Loucy (cell line): ENCODE measurements at regions not wholly inside any gene's neighbourhood (a gene's known extent, or its start where the extent isn't known, plus 50 kb on each side); places are given as distances from the start of the nearest gene placed in this dataset.

Source experiments
- H2AFZ ChIP-seq: fragments of 200-600 bp; sonication (generic); 2 replicates; pipeline ENCODE4 v1.6.0; 2016; ENCODE audit warnings: antibody characterized with exemption, mild to moderate bottlenecking, low read length, moderate library complexity
- H3F3A ChIP-seq: fragments of 200-600 bp; 2 replicates; pipeline ENCODE4 v1.6.0; 2016; ENCODE audit warnings: antibody characterized with exemption, low read depth, mild to moderate bottlenecking
- H3K27me3 ChIP-seq: fragments of 200-600 bp; sonication (generic); 2 replicates; pipeline ENCODE4 v1.6.1; 2014; ENCODE audit warnings: low read length, mild to moderate bottlenecking; ENCODE audit not compliant: insufficient read depth, poor library complexity, severe bottlenecking
- H3K36me3 ChIP-seq: fragments of 200-600 bp; sonication (generic); 2 replicates; pipeline ENCODE4 v1.6.1; 2016; ENCODE audit warnings: low read length; ENCODE audit not compliant: insufficient read depth
- H3K4me1 ChIP-seq: fragments of 200-600 bp; sonication (generic); 2 replicates; pipeline ENCODE4 v1.5.1; 2014; ENCODE audit warnings: low read length, mild to moderate bottlenecking; ENCODE audit not compliant: insufficient read depth, poor library complexity, severe bottlenecking
- H3K4me2 ChIP-seq: fragments of 200-600 bp; sonication (generic); 2 replicates; pipeline ENCODE4 v1.6.0; 2014; ENCODE audit warnings: antibody characterized with exemption, low read length, low read depth, mild to moderate bottlenecking; ENCODE audit not compliant: poor library complexity, severe bottlenecking
- H3K4me3 ChIP-seq: fragments of 200-600 bp; sonication (generic); 2 replicates; pipeline ENCODE4 v1.5.1; 2014; ENCODE audit warnings: low read length, mild to moderate bottlenecking, mixed read lengths; ENCODE audit not compliant: poor library complexity, severe bottlenecking
- H3K79me2 ChIP-seq: fragments of 200-600 bp; sonication (generic); 2 replicates; pipeline ENCODE4 v1.6.1; 2014; ENCODE audit warnings: low read length; ENCODE audit not compliant: insufficient read depth
- H3K9ac ChIP-seq: fragments of 200-600 bp; sonication (generic); 2 replicates; pipeline ENCODE4 v1.6.0; 2014; ENCODE audit warnings: mild to moderate bottlenecking, low read depth, low read length, moderate library complexity; ENCODE audit not compliant: poor library complexity, severe bottlenecking
- H3K9me2 ChIP-seq: fragments of 200-600 bp; sonication (generic); replicated peaks from 2 replicates; pipeline ENCODE4 v1.6.1; 2016; ENCODE audit warnings: low read depth, low read length, mixed read lengths
- H3K9me3 ChIP-seq: fragments of 200-600 bp; sonication (generic); 2 replicates; pipeline ENCODE4 v1.6.1; 2014; ENCODE audit warnings: mild to moderate bottlenecking, antibody characterized with exemption, low read length, low read depth; ENCODE audit not compliant: insufficient read depth
- H4K20me1 ChIP-seq: fragments of 200-600 bp; sonication (generic); 2 replicates; pipeline ENCODE4 v1.6.0; 2014; ENCODE audit warnings: antibody characterized with exemption, low read length, mild to moderate bottlenecking; ENCODE audit not compliant: insufficient read depth, poor library complexity, severe bottlenecking
- EZH2phosphoT487 ChIP-seq: fragments of 200-600 bp; IDR thresholded peaks from 2 replicates; pipeline ENCODE4 v1.6.1; 2018; ENCODE audit warnings: antibody characterized with exemption, mild to moderate bottlenecking, moderate library complexity, borderline replicate concordance
- TF ChIP-seq, protein P1 (sequence below): fragments of 200-600 bp; sonication (generic); conservative IDR thresholded peaks from 2 replicates; pipeline ENCODE4 v1.5.1; 2014; ENCODE audit warnings: mild to moderate bottlenecking, antibody characterized with exemption, low read length

DNA sequence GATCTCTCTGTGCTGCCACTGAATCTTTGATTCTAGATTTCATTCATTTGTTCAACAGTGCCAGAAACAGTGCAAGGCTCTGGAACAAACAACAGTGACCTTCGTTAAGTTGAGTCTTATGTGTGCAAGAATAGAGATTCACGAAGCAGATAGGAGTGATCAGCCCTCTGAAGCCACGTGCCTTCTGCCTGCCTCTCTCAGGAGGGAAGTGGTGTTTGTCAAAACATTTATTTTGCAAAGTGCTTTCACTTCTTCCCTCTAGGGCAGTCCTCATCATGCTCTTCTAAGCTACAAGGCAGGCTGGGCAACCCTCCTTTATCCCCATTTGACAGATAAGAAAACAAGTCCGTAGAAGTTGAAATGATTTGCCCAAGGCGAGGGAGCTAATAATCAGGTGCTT lies 204.3 kb downstream of the TFAP2C start:
- Histone ChIP-seq H3K9me2 (no peaks in the 10 kb centered on the region), H3K4me2 (no peak overlapping the region), H3K79me2 (no peaks in the 10 kb centered on the region), H3K4me1 (no peaks in the 10 kb centered on the region), H3K9me3 (no peaks in the 10 kb centered on the region), H3K27me3 (no peaks in the 10 kb centered on the region), H2AFZ (no peak overlapping the region), H3K36me3 (no peaks in the 10 kb centered on the region), H4K20me1 (no peaks in the 10 kb centered on the region), H3F3A (no peaks in the 10 kb centered on the region), H3K9ac (no peak overlapping the region), H3K4me3 (no peak overlapping the region)
- no peak for TF ChIP-seq EZH2phosphoT487
- TF ChIP-seq, protein P1, sequence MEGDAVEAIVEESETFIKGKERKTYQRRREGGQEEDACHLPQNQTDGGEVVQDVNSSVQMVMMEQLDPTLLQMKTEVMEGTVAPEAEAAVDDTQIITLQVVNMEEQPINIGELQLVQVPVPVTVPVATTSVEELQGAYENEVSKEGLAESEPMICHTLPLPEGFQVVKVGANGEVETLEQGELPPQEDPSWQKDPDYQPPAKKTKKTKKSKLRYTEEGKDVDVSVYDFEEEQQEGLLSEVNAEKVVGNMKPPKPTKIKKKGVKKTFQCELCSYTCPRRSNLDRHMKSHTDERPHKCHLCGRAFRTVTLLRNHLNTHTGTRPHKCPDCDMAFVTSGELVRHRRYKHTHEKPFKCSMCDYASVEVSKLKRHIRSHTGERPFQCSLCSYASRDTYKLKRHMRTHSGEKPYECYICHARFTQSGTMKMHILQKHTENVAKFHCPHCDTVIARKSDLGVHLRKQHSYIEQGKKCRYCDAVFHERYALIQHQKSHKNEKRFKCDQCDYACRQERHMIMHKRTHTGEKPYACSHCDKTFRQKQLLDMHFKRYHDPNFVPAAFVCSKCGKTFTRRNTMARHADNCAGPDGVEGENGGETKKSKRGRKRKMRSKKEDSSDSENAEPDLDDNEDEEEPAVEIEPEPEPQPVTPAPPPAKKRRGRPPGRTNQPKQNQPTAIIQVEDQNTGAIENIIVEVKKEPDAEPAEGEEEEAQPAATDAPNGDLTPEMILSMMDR, result no peak

DNA sequence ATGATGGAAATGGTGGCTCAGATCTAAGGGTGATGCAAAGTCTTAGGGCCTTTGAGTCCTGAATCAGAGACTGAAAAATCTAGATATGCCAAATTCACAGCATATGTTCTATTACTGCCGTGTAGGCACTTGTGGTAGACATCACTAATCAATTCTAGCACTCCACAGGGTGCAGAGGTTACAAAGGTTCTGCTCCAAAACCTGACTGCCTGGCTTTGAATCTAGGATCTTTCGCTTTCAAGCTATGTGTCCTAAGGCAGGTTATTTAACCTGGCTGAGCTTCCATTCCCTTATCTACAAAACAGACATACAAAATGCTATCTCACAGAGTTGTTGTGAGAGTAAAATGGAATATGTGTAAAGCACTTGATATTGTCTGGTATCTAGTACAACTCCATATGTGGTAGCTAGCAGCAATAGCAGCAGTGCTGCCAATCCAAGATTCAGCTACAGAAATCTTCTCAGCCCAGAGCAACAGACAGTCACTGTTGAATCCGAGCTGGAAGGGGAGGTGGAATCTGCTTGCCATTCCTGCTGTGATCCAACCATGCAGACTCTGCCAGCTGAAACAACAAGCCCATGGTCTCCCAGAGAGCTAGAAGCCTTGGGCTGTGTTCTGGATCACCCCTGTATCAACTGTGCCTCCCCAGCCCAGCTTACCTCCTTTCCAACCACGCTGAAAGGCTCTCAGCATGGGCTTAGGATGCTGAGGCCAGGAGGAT lies 206.9 kb downstream of the TFAP2C start:
- peaks cover 2% of the 10 kb centered on the region; the same call in 1 of the 2 replicates for H3K9me3 ChIP-seq
- H3K4me1 ChIP-seq, result no peaks in the 10 kb centered on the region
- H3K4me2 ChIP-seq, result no peak overlapping the region
- no peak overlapping the region for H3K9ac ChIP-seq
- H3K79me2 ChIP-seq, result no peaks in the 10 kb centered on the region
- no peak overlapping the region for H3K4me3 ChIP-seq
- H2AFZ ChIP-seq, result no peak overlapping the region
- no peaks in the 10 kb centered on the region for H3K27me3 ChIP-seq
- no peaks in the 10 kb centered on the region for H4K20me1 ChIP-seq
- H3K9me2 ChIP-seq, result no peaks in the 10 kb centered on the region
- TF ChIP-seq, protein P1, result no peak
- TF ChIP-seq EZH2phosphoT487, result no peak
- H3F3A ChIP-seq, result no peaks in the 10 kb centered on the region
- H3K36me3 ChIP-seq, result no peaks in the 10 kb centered on the region

DNA sequence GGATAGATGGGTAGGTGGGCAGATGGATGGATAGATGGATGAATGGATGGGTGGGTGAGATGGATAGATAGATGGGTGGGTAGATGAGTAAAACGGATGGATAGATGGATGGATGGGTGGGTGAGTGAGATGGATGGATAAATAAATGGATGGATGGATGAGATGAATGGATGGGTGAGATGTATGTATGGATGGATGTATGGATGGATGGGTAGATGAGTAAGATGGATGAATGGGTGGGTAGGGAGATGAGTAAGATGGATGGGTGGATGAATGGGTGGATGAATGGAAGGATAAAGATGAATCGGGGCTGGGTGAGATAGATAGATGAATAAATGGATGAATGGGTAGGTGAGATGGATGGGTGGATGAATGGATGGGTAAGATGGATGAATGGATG lies 210.1 kb downstream of the TFAP2C start:
- Histone ChIP-seq H3K79me2 (no peaks in the 10 kb centered on the region), H3K9me2 (no peaks in the 10 kb centered on the region), H4K20me1 (no peaks in the 10 kb centered on the region), H3K4me3 (no peak overlapping the region), H3K4me2 (no peak overlapping the region), H3K36me3 (no peaks in the 10 kb centered on the region), H3K27me3 (no peaks in the 10 kb centered on the region), H3F3A (no peaks in the 10 kb centered on the region), H3K9me3 (peaks cover 2% of the 10 kb centered on the region; the same call in 1 of the 2 replicates), H2AFZ (no peak overlapping the region), H3K9ac (no peak overlapping the region), H3K4me1 (no peaks in the 10 kb centered on the region)
- TF ChIP-seq, protein P1, result no peak
- TF ChIP-seq EZH2phosphoT487, result no peak
